ENCODE measurements at regions not wholly inside any gene's neighbourhood (a gene's known extent, or its start where the extent isn't known, plus 50 kb on each side); places are given as distances from the start of the nearest gene placed in this dataset.

- no peaks in the 10 kb centered on the region for H3K4me1 Mint-ChIP-seq
- no peaks in the 10 kb centered on the region for H3K27me3 Mint-ChIP-seq
- H3K27ac Mint-ChIP-seq = no peak overlapping the region
- H3K36me3 Mint-ChIP-seq (ENCODE audit: low read depth) = no peaks in the 10 kb centered on the region
- H3K9me3 ChIP-seq (ENCODE audit: control insufficient read depth, low read length, poor library complexity, severe bottlenecking) = no peaks in the 10 kb centered on the region
- no peak for ATAC-seq
- no peak for DNase-seq
- H3K4me3 Mint-ChIP-seq = no peak overlapping the region
Measured at GRCh38 chr3:118543832-118544231, 490.8 kb downstream of the IGSF11 start.

GRCh38 chr3:118544458-118544857 is 490.2 kb downstream of the IGSF11 start:
- no peak for ATAC-seq
- Mint-ChIP-seq H3K27ac (no peak overlapping the region), H3K4me1 (no peaks in the 10 kb centered on the region)

GRCh38 chr3:118548434-118548833 is 486.2 kb downstream of the IGSF11 start:
- Mint-ChIP-seq H3K4me1 (no peaks in the 10 kb centered on the region), H3K27me3 (no peaks in the 10 kb centered on the region), H3K36me3 (ENCODE audit: low read depth) (no peaks in the 10 kb centered on the region), H3K27ac (no peak overlapping the region), H3K4me3 (no peak overlapping the region)
- no peaks in the 10 kb centered on the region for H3K9me3 ChIP-seq (ENCODE audit: control insufficient read depth, low read length, poor library complexity, severe bottlenecking)
- DNase-seq = no peak
- ATAC-seq = no peak

More at GRCh38 chr3:118544458-118544857, 490.2 kb downstream of the IGSF11 start:
- Mint-ChIP-seq H3K27me3 (no peaks in the 10 kb centered on the region), H3K4me3 (no peak overlapping the region), H3K36me3 (ENCODE audit: low read depth) (no peaks in the 10 kb centered on the region)
- no peaks in the 10 kb centered on the region for H3K9me3 ChIP-seq (ENCODE audit: control insufficient read depth, low read length, poor library complexity, severe bottlenecking)
- no peak for DNase-seq

GRCh38 chr3:118550122-118550521 is 484.5 kb downstream of the IGSF11 start:
- H3K4me3 Mint-ChIP-seq = no peak overlapping the region
- no peaks in the 10 kb centered on the region for H3K36me3 Mint-ChIP-seq (ENCODE audit: low read depth)
- ATAC-seq (no peak), DNase-seq (no peak)
- H3K27ac Mint-ChIP-seq = no peak overlapping the region
- H3K4me1 Mint-ChIP-seq = no peaks in the 10 kb centered on the region
- no peaks in the 10 kb centered on the region for H3K27me3 Mint-ChIP-seq
- no peaks in the 10 kb centered on the region for H3K9me3 ChIP-seq (ENCODE audit: control insufficient read depth, low read length, poor library complexity, severe bottlenecking)

GRCh38 chr3:118550556-118550955 is 484.1 kb downstream of the IGSF11 start:
- no peaks in the 10 kb centered on the region for H3K36me3 Mint-ChIP-seq (ENCODE audit: low read depth)
- no peak overlapping the region for H3K27ac Mint-ChIP-seq
- no peaks in the 10 kb centered on the region for H3K9me3 ChIP-seq (ENCODE audit: control insufficient read depth, low read length, poor library complexity, severe bottlenecking)
- H3K27me3 Mint-ChIP-seq = no peaks in the 10 kb centered on the region
- H3K4me1 Mint-ChIP-seq = no peaks in the 10 kb centered on the region
- ATAC-seq (no peak), DNase-seq (no peak)
- H3K4me3 Mint-ChIP-seq = no peak overlapping the region

GRCh38 chr3:118554148-118554838 is 480.4 kb downstream of the IGSF11 start:
- H3K36me3 Mint-ChIP-seq (ENCODE audit: low read depth) = no peaks in the 10 kb centered on the region
- DNase-seq (no peak), ATAC-seq (no peak)
- H3K9me3 ChIP-seq (ENCODE audit: control insufficient read depth, low read length, poor library complexity, severe bottlenecking) = no peaks in the 10 kb centered on the region
- H3K27ac Mint-ChIP-seq = no peak overlapping the region
- no peaks in the 10 kb centered on the region for H3K27me3 Mint-ChIP-seq
- no peak overlapping the region for H3K4me3 Mint-ChIP-seq
- H3K4me1 Mint-ChIP-seq = no peaks in the 10 kb centered on the region

GRCh38 chr3:118556983-118557382 is 477.7 kb downstream of the IGSF11 start:
- ATAC-seq (no peak), DNase-seq (no peak)
- no peaks in the 10 kb centered on the region for H3K27me3 Mint-ChIP-seq
- H3K27ac Mint-ChIP-seq = no peak overlapping the region
- H3K4me3 Mint-ChIP-seq = no peak overlapping the region
- H3K36me3 Mint-ChIP-seq (ENCODE audit: low read depth) = no peaks in the 10 kb centered on the region
- H3K4me1 Mint-ChIP-seq = no peaks in the 10 kb centered on the region
- H3K9me3 ChIP-seq (ENCODE audit: control insufficient read depth, low read length, poor library complexity, severe bottlenecking) = no peaks in the 10 kb centered on the region

- Mint-ChIP-seq H3K27me3 (no peaks in the 10 kb centered on the region), H3K36me3 (ENCODE audit: low read depth) (no peaks in the 10 kb centered on the region), H3K27ac (no peak overlapping the region), H3K4me3 (no peak overlapping the region), H3K4me1 (no peaks in the 10 kb centered on the region)
- H3K9me3 ChIP-seq (ENCODE audit: control insufficient read depth, low read length, poor library complexity, severe bottlenecking) = no peaks in the 10 kb centered on the region
- DNase-seq (no peak), ATAC-seq (no peak)
Measured at GRCh38 chr3:118557513-118557912, 477.1 kb downstream of the IGSF11 start.

- Mint-ChIP-seq H3K27ac (no peak overlapping the region), H3K36me3 (ENCODE audit: low read depth) (no peaks in the 10 kb centered on the region), H3K27me3 (no peaks in the 10 kb centered on the region), H3K4me3 (no peak overlapping the region), H3K4me1 (no peaks in the 10 kb centered on the region)
- H3K9me3 ChIP-seq (ENCODE audit: control insufficient read depth, low read length, poor library complexity, severe bottlenecking) = no peaks in the 10 kb centered on the region
- ATAC-seq = no peak
- DNase-seq = no peak
Measured at GRCh38 chr3:118559286-118559685, 475.4 kb downstream of the IGSF11 start.

- no peaks in the 10 kb centered on the region for H3K36me3 Mint-ChIP-seq (ENCODE audit: low read depth)
- no peak overlapping the region for H3K27ac Mint-ChIP-seq
Measured at GRCh38 chr3:118564800-118565199, 469.8 kb downstream of the IGSF11 start.

GRCh38 chr3:118573912-118574311 is 460.7 kb downstream of the IGSF11 start:
- no peak for ATAC-seq
- H3K27me3 Mint-ChIP-seq = no peaks in the 10 kb centered on the region

More at GRCh38 chr3:118564800-118565199, 469.8 kb downstream of the IGSF11 start:
- H3K4me1 Mint-ChIP-seq = no peaks in the 10 kb centered on the region
- DNase-seq = no peak
- H3K9me3 ChIP-seq (ENCODE audit: control insufficient read depth, low read length, poor library complexity, severe bottlenecking) = no peaks in the 10 kb centered on the region
- no peak overlapping the region for H3K4me3 Mint-ChIP-seq
- H3K27me3 Mint-ChIP-seq = no peaks in the 10 kb centered on the region
- ATAC-seq = no peak

GRCh38 chr3:118577055-118577777 is 457.4 kb downstream of the IGSF11 start:
- DNase-seq (no peak), ATAC-seq (no peak)
- H3K4me1 Mint-ChIP-seq = no peaks in the 10 kb centered on the region
- no peaks in the 10 kb centered on the region for H3K27me3 Mint-ChIP-seq
- no peaks in the 10 kb centered on the region for H3K36me3 Mint-ChIP-seq (ENCODE audit: low read depth)
- H3K27ac Mint-ChIP-seq = no peak overlapping the region
- H3K4me3 Mint-ChIP-seq = no peak overlapping the region
- H3K9me3 ChIP-seq (ENCODE audit: control insufficient read depth, low read length, poor library complexity, severe bottlenecking) = no peaks in the 10 kb centered on the region

More at GRCh38 chr3:118573912-118574311, 460.7 kb downstream of the IGSF11 start:
- H3K9me3 ChIP-seq (ENCODE audit: control insufficient read depth, low read length, poor library complexity, severe bottlenecking) = no peaks in the 10 kb centered on the region
- Mint-ChIP-seq H3K36me3 (ENCODE audit: low read depth) (peaks cover 3% of the 10 kb centered on the region), H3K27ac (no peak overlapping the region), H3K4me3 (no peak overlapping the region), H3K4me1 (no peaks in the 10 kb centered on the region)
- no peak for DNase-seq

GRCh38 chr3:118578559-118578958 is 456.1 kb downstream of the IGSF11 start:
- H3K9me3 ChIP-seq (ENCODE audit: control insufficient read depth, low read length, poor library complexity, severe bottlenecking) = no peaks in the 10 kb centered on the region
- H3K4me1 Mint-ChIP-seq = no peaks in the 10 kb centered on the region
- no peak overlapping the region for H3K27ac Mint-ChIP-seq
- H3K27me3 Mint-ChIP-seq = no peaks in the 10 kb centered on the region
- DNase-seq (no peak), ATAC-seq (no peak)
- no peak overlapping the region for H3K4me3 Mint-ChIP-seq
- no peaks in the 10 kb centered on the region for H3K36me3 Mint-ChIP-seq (ENCODE audit: low read depth)
